K562 (cell line): ENCODE measurements at regions not wholly inside any gene's neighbourhood (a gene's known extent, or its start where the extent isn't known, plus 50 kb on each side); places are given as distances from the start of the nearest gene placed in this dataset.

Experiments
- ARID1B ChIP-seq: fragments of 450-650 bp; IDR thresholded peaks from 2 replicates; pipeline ENCODE4 v1.6.1; 2016; ENCODE audit warnings: antibody characterized with exemption, mild to moderate bottlenecking, inconsistent platforms
- CCAR2 ChIP-seq: fragments of 200-400 bp; formaldehyde crosslinking; IDR thresholded peaks from 2 replicates; pipeline ENCODE4 v1.6.1; 2017; ENCODE audit warnings: mild to moderate bottlenecking, low read depth, low read length
- EHMT2 ChIP-seq: fragments of 450-650 bp; IDR thresholded peaks from 2 replicates; pipeline ENCODE4 v1.6.1; 2018; ENCODE audit warnings: antibody characterized with exemption
- EP300 ChIP-seq: IDR thresholded peaks from 2 replicates; pipeline ENCODE4 v1.6.1; 2012; ENCODE audit warnings: low read length, improper control_type of control experiment
- ETV6 ChIP-seq, 3 experiments: fragments of 150-350 bp in 1 of 3; sonication (generic) in 1 of 3; formaldehyde crosslinking in 1 of 3; IDR thresholded peaks; 2 replicates each; pipeline versions ENCODE4 v1.6.1 to v1.8.0; 2014 to 2022; ENCODE audit warnings: borderline replicate concordance in 2 of 3, low read depth in 2 of 3, antibody characterized with exemption in 1 of 3, low read length in 1 of 3, mild to moderate bottlenecking in 1 of 3, missing genetic modification reagents in 1 of 3
- FOSL1 ChIP-seq: fragments of 200-800 bp; sonication (Bioruptor generic); conservative IDR thresholded peaks from 2 replicates; pipeline ENCODE4 v1.6.1; 2016; ENCODE audit warnings: missing genetic modification characterization, missing compliant biosample characterization
- FOXJ2 ChIP-seq: fragments of 200-800 bp; sonication (Bioruptor generic); IDR thresholded peaks from 2 replicates; pipeline ENCODE4 v1.6.1; 2016; ENCODE audit warnings: missing genetic modification characterization, missing compliant biosample characterization
- MAZ ChIP-seq, 2 experiments: fragments of 450-650 bp in 1 of 2; sonication (generic) in 1 of 2; formaldehyde crosslinking; IDR thresholded peaks in 1 of 2; conservative IDR thresholded peaks in 1 of 2; 2 replicates each; pipeline versions ENCODE4 v1.4.0 to v1.5.0; 2020; ENCODE audit warnings: mild to moderate bottlenecking in 1 of 2, missing genetic modification reagents in 1 of 2
- SAFB2 ChIP-seq: fragments of 200-400 bp; formaldehyde crosslinking; IDR thresholded peaks from 2 replicates; pipeline ENCODE4 v1.6.1; 2018; ENCODE audit warnings: borderline replicate concordance, low read length, low read depth, moderate library complexity; ENCODE audit not compliant: severe bottlenecking
- SLC30A9 ChIP-seq: fragments of 250-450 bp; sonication (Bioruptor Pico); IDR thresholded peaks from 2 replicates; pipeline ENCODE4 v1.8.0; 2022; ENCODE audit warnings: mild to moderate bottlenecking, moderate library complexity
- TBL1XR1 ChIP-seq, 2 experiments: IDR thresholded peaks; 2 replicates each; pipeline ENCODE4 v1.6.1; 2012; ENCODE audit warnings: improper control_type of control experiment in 2 of 2, low read length in 2 of 2, mild to moderate bottlenecking in 1 of 2
- ZKSCAN1 ChIP-seq: fragments of 150-350 bp; IDR thresholded peaks from 2 replicates; pipeline ENCODE4 v1.6.1; 2016; ENCODE audit warnings: low read depth, low read length
- ZNF324 ChIP-seq: fragments of 250-450 bp; sonication (Bioruptor Pico); IDR thresholded peaks from 2 replicates; pipeline ENCODE4 v1.4.0; 2020; ENCODE audit warnings: mild to moderate bottlenecking
- ZNF584 ChIP-seq: fragments of 200-800 bp; sonication (Bioruptor generic); IDR thresholded peaks from 2 replicates; pipeline ENCODE4 v1.6.1; 2016; ENCODE audit warnings: low read depth, mild to moderate bottlenecking, missing genetic modification characterization, missing compliant biosample characterization
- TF ChIP-seq, protein P1 (sequence below): fragments of 450-650 bp; IDR thresholded peaks from 2 replicates; pipeline ENCODE4 v1.6.1; 2016
- TF ChIP-seq, protein P2 (sequence below): fragments of 450-650 bp; IDR thresholded peaks from 2 replicates; pipeline ENCODE4 v1.6.1; 2017; ENCODE audit warnings: antibody characterized with exemption, mild to moderate bottlenecking
- TF ChIP-seq, protein P3 (sequence below), 2 experiments: fragments of 200-800 bp in 1 of 2; sonication (Bioruptor generic) in 1 of 2; sonication (generic) in 1 of 2; formaldehyde crosslinking in 1 of 2; IDR thresholded peaks in 1 of 2; conservative IDR thresholded peaks in 1 of 2; 2 replicates each; pipeline versions ENCODE4 v1.5.0 to v1.6.1; 2016 to 2020; ENCODE audit warnings: missing compliant biosample characterization in 1 of 2, missing genetic modification characterization in 1 of 2, missing genetic modification reagents in 1 of 2
- TF ChIP-seq, protein P4 (sequence below): fragments of 250-450 bp; sonication (Bioruptor Pico); IDR thresholded peaks from 2 replicates; pipeline ENCODE4 v1.5.0; 2021

DNA sequence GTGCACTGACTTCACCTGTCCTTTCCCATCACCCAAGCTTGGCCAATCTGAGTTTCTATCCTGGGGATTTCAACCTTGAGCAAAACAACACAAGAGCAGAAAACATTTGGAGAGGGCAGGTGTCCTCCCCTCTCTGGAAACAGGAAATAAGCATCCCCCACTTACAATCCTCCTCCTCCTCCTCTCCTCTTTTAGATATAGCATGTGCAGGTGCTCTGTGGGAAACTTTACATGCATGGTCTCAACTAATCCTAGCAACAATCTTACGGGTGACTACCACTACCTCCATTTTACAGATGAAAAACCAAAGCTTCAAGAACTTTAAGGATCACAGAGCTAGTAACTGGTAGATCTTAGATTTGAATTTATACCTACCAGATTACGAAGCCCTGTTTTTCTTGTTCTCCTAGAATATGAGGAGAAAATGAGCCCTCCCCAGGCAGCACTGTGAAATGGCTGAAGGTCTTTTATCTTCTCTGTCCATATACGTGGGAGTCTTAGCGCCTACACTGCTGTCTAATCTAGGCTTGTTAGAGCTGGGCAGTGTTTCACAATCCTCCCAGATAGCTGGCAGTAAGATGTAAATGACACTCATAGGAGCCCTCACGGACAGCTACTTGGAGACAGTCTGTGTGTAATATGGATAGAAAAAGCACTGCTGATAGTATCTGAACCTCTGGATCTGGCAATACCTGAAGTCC lies 301.2 kb upstream of the PROK2 start (continued):
- TF ChIP-seq SAFB2: no peak
- TF ChIP-seq FOSL1 (tag): peak; percentile 83
- peak; percentile 93 to 97 for TF ChIP-seq TBL1XR1 (IDR thresholded peaks at IDR 0.05; ENCODE audit: low read length in 2 of 2)
- TF ChIP-seq, protein P1, sequence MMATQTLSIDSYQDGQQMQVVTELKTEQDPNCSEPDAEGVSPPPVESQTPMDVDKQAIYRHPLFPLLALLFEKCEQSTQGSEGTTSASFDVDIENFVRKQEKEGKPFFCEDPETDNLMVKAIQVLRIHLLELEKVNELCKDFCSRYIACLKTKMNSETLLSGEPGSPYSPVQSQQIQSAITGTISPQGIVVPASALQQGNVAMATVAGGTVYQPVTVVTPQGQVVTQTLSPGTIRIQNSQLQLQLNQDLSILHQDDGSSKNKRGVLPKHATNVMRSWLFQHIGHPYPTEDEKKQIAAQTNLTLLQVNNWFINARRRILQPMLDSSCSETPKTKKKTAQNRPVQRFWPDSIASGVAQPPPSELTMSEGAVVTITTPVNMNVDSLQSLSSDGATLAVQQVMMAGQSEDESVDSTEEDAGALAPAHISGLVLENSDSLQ: peak; percentile 79
- TF ChIP-seq ZNF324 (CRISPR knock-in tag): no peak
- TF ChIP-seq ZKSCAN1: 0 out of 2 replicates have a peak, but pooled peaks have one; percentile 17
- peak; percentile 48 to 66 for TF ChIP-seq MAZ (CRISPR knock-in tag; conservative IDR thresholded peaks at IDR 0.05 in 1 of 2, IDR thresholded peaks at IDR 0.05 in 1 of 2)
- TF ChIP-seq ARID1B: peak; percentile 98
- TF ChIP-seq FOXJ2 (tag): peak; percentile 56
- TF ChIP-seq, protein P2, sequence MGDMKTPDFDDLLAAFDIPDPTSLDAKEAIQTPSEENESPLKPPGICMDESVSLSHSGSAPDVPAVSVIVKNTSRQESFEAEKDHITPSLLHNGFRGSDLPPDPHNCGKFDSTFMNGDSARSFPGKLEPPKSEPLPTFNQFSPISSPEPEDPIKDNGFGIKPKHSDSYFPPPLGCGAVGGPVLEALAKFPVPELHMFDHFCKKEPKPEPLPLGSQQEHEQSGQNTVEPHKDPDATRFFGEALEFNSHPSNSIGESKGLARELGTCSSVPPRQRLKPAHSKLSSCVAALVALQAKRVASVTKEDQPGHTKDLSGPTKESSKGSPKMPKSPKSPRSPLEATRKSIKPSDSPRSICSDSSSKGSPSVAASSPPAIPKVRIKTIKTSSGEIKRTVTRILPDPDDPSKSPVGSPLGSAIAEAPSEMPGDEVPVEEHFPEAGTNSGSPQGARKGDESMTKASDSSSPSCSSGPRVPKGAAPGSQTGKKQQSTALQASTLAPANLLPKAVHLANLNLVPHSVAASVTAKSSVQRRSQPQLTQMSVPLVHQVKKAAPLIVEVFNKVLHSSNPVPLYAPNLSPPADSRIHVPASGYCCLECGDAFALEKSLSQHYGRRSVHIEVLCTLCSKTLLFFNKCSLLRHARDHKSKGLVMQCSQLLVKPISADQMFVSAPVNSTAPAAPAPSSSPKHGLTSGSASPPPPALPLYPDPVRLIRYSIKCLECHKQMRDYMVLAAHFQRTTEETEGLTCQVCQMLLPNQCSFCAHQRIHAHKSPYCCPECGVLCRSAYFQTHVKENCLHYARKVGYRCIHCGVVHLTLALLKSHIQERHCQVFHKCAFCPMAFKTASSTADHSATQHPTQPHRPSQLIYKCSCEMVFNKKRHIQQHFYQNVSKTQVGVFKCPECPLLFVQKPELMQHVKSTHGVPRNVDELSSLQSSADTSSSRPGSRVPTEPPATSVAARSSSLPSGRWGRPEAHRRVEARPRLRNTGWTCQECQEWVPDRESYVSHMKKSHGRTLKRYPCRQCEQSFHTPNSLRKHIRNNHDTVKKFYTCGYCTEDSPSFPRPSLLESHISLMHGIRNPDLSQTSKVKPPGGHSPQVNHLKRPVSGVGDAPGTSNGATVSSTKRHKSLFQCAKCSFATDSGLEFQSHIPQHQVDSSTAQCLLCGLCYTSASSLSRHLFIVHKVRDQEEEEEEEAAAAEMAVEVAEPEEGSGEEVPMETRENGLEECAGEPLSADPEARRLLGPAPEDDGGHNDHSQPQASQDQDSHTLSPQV: peak; percentile 75
- TF ChIP-seq ETV6 (IDR thresholded peaks at IDR 0.05; ENCODE audit: borderline replicate concordance in 1 of 2, low read depth in 2 of 2, low read length in 1 of 2): peak in 1 of 2 experiments; percentile 67; a peak in 1 of 4 replicates
- no peak for TF ChIP-seq ETV6 (CRISPR knock-in tag; IDR thresholded peaks at IDR 0.05; ENCODE audit: borderline replicate concordance)
- 0 out of 2 replicates have a peak, but pooled peaks have one; percentile 56 for TF ChIP-seq ZNF584 (CRISPR knock-in tag)
- no peak for TF ChIP-seq EHMT2
- TF ChIP-seq, protein P3, sequence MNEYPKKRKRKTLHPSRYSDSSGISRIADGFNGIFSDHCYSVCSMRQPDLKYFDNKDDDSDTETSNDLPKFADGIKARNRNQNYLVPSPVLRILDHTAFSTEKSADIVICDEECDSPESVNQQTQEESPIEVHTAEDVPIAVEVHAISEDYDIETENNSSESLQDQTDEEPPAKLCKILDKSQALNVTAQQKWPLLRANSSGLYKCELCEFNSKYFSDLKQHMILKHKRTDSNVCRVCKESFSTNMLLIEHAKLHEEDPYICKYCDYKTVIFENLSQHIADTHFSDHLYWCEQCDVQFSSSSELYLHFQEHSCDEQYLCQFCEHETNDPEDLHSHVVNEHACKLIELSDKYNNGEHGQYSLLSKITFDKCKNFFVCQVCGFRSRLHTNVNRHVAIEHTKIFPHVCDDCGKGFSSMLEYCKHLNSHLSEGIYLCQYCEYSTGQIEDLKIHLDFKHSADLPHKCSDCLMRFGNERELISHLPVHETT (CRISPR knock-in tag; conservative IDR thresholded peaks at IDR 0.05 in 1 of 2, IDR thresholded peaks at IDR 0.05 in 1 of 2): peak in 1 of 2 experiments; percentile 71; a peak in 1 of 4 replicates
- TF ChIP-seq, protein P4, sequence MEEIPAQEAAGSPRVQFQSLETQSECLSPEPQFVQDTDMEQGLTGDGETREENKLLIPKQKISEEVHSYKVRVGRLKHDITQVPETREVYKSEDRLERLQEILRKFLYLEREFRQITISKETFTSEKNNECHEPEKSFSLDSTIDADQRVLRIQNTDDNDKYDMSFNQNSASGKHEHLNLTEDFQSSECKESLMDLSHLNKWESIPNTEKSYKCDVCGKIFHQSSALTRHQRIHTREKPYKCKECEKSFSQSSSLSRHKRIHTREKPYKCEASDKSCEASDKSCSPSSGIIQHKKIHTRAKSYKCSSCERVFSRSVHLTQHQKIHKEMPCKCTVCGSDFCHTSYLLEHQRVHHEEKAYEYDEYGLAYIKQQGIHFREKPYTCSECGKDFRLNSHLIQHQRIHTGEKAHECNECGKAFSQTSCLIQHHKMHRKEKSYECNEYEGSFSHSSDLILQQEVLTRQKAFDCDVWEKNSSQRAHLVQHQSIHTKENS: no peak
- no peak for TF ChIP-seq CCAR2
- peak; percentile 97 for TF ChIP-seq EP300
- TF ChIP-seq SLC30A9 (CRISPR knock-in tag): no peak
